Head of caudate nucleus (tissue), 42 donors: ENCODE measurements at regions not wholly inside any gene's neighbourhood (a gene's known extent, or its start where the extent isn't known, plus 50 kb on each side); places are given as distances from the start of the nearest gene placed in this dataset.
"Not testable (repeated sequence)": the region's sequence is repeated elsewhere in the genome, so short reads cannot be mapped to it uniquely, and the experiment has no call there.

ENCODE experiments used
- DNase-seq, 42 donors: peaks; one replicate each; pipeline versions ENCODE4 v3.0.0 to v3.0.0-alpha.2; 2020 to 2021; ENCODE audit warnings: mixed read lengths in 7 of 42
- intact Hi-C: fragments of 100-400 bp; cut with DNase I; formaldehyde crosslinking; loops from one replicate; pipeline ENCODE4 v1.15.0; 2022

DNA sequence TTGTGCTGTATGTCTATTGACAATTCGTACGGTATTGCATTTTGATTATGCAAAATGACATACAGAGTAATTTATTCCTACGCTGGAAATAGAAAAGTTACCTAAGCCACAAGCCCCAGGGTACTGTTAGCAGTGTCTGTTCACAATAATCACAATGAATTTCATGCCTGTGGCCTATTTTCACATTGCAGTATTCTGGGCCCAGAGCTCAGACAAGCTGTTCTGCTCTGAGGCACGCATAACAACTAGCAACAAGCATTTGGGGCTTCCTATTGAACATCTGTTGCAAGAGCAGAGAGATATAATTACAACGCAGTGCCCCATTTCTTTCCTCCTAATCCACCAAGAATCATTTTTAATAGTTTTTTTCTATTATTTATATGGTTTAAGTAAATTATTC, 158.9 kb upstream of the SGCG start:
- intact Hi-C loops = loop anchor here (10.0 kb wide), 1 partner anchor 217 kb away; no protein-coding TSS in a partner anchor
- no peak for DNase-seq

DNA sequence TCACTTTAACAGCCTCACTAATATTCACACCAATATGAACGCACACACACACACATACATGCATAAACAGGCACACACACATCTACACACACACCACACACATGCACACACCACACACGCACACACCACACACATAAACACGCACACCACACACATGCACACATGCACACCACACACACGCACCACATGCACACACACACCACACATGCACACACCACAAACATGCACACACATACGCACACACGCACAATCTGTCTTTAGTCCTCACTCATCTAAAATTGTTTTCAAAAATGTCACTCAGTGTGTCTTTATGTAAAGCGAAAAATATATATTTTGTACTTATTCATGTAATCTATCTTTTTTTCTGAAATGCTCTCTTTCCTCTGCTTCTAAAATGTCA, 158.1 kb upstream of the SGCG start:
- intact Hi-C loops = loop anchor here (10.0 kb wide), 1 partner anchor 218 kb away; no protein-coding TSS in a partner anchor

DNA sequence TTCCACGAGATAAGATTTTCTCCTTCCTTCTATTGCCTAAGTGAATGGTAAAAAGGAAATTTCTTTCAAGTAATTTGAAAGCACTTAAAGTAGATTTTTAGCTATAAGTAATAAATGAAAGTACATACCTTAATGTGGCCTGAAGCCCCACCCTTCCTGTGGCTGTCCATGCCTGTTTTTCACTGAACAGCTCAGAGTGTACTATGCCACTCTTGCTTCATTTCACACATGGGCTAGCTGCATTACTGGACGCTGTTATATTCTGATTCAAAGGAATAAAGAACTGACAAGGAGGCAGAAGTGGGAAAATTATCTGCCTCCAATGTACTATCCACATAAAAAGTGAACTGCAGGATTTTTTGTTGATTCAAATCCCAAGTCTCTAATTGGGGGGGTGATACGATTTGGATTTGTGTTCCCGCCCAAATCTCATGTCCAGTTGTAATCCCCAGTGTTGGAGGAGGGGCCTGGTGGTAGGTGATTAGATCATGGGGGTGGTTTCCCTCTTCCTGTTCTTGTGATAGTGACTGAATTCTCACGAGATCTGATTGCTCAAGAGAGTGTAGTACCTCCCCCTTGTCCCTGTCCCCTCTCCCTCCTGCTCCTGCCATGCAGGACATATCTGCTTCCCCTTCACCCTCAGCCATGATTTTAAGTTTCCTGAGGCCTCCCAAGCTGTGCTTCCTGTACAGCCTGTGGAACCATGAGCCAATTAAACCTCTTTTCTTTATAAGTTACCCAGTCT, 154.7 kb upstream of the SGCG start:
- no peak for DNase-seq

More for the DNA sequence above, 158.1 kb upstream of the SGCG start:
- DNase-seq = no peak

DNA sequence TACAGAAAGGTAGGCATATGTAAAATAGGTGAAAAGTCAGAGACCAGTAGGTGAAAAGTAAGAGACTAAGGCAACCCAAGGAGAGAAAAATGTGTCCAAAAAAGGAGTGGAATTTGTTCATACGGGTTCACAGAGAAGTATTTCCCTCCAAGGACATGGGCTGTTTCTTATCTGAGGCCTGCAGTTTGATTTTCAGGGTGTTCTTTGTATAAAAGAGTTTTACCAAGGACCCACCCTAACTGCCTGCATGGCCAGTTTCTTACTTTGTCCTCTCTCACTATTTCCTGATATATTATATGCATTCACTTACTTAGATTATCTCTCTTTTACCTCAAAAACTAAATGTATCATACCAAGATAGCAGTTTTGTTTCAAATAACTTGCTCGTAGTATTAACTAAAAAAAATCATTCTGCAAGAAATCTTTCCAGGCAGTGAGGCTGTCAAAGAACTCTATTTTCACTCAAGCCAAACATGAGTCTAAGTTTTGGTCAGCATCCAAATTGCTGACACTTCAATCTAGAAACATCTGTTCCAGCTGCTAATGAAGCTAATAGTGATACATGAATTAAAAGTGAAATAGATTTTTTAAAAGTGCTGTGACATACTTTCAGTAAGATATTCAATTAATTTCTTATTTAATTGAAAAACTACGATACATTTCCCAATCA, 141.4 kb upstream of the SGCG start:
- intact Hi-C loops = no loop called here
- no peak for DNase-seq

More for the DNA sequence above, 154.7 kb upstream of the SGCG start:
- intact Hi-C loops = loop anchor here (10.0 kb wide), 1 partner anchor 221 kb away; no protein-coding TSS in a partner anchor

DNA sequence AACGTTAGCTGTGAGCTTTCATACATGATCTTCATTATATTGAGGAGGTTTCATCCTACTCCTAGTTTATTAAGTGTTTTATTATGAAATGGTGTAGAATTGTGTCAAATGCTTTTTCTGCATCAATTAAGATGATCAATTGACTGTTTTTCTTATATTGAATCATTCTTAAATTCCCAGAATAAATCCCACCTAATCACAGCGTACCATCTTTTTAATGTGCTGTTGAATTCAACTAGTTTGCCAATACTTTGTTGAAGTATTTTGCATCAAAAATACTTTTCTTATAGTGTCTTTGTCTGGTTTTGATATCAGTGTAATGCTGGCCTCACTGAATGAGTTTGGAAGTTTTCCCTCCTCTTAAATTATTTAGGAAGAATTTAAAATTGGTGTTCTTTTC, 138.6 kb upstream of the SGCG start:
- intact Hi-C loops = no loop called here
- no peak for DNase-seq

DNA sequence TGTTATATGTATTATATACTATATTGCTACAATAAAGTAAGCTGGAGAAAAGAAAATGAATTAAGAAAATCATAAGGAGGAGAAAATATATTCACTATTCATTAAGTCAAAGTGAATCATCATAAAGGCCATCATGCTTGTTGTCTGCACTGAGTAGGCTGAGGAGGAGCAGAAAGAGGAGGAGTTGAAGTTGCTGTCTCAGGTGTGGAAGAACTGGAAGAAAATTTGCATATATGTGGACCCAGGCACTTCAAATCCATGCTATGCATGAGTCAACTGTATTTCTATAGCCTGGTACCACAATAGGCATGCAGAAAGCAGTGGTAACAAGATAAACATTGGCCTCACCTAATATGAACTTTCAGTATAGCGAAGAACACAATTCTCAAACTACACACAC, 135.9 kb upstream of the SGCG start:
- DNase-seq = no peak
- intact Hi-C loops = no loop called here

DNA sequence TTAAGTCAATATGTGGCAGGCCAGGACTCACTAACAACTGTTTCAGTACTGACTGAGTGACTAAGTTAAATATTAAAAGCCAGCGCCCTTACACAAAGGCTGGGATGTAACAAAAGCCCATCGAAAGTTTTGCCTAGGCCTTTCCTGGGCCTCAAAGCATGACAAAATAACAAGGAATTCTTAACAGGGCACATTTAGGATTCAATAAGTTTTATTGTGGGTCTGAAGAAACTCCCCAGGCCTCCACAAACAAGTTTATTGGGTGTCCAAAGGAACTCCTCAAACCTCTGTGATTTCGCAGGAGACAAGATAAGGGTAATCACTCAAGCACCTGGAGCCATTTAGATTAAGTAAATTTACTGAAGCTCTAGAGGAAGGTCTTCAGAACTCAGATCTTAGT, 130.7 kb upstream of the SGCG start:
- no peak for DNase-seq
- intact Hi-C loops = no loop called here

DNA sequence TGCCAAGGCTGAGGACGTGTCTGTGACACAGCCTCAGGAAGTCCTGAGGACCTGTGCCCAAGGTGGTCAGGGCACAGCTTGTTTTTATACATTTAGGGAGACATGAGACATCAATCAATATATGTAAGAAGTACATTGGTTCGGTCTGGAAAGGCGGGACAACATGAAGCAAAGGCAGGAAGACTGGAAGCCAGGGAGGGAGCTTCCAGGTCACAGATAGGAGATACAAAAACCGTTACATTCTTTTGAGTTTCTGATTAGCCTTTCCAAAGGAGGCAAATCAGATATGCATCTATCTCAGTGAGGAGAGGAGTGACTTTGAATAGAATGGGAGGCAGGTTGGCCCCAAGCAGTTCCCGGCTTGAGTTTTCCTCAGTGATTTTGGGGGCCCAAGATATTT, 127.1 kb upstream of the SGCG start:
- intact Hi-C loops = not testable (repeated sequence)

DNA sequence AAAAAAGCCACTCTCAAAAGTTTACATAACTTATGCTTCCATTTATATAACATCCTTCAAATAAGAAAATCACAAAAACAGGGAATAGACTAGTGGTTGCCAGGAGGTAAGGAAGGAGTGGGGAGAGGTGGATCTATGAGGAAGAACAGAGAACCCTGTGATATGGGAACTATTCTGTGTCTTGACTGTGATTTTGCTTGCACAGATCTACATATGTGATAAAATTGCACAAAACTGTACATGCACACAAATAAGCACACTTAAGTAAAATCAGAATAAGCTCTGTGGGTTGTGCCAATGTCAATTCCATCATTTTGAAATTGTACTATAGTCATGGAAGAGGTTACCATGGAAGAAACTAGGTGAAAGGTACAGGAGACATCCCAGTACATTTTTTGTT, 121.6 kb upstream of the SGCG start:
- no peak for DNase-seq
- intact Hi-C loops = no loop called here

More for the DNA sequence above, 127.1 kb upstream of the SGCG start:
- not testable (repeated sequence) for DNase-seq

DNA sequence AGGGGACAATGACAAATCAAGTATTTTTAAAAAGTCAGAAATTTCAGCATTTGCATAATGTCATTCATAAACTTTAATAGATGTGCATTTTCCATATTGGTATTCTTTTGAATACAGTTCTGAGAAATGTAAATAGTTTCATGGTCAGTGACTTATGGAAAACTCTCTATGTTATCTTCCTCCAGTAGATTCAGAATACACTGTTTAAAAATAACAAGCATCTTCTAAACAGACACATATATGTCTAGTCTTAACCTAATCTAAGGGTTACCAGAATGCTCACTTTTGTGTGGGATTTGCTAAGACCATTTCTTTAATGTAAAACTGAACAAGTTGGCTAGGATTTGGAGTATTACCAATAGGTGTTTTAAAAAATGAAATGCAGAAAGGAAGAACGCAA, 119.8 kb upstream of the SGCG start:
- no peak for DNase-seq
- intact Hi-C loops = no loop called here

DNA sequence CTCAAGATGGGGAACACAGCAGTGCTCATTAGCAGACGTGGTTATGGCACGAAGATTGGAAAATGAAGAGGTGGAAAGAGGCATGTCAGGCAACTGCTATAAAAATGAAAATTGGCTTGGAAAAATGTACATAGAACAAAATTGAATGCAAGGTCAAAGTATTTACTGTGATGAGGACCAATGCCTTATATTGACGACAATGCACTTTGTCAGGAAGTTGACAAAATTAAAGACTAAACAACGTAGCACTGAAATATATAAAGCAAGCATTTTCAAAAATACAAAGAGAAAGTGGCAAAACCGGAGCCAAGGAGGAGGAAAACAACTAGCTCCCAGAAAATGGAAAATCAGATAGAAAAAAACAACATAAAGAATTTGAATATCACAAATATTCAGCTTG, 113.7 kb upstream of the SGCG start:
- DNase-seq = no peak
- intact Hi-C loops = no loop called here

DNA sequence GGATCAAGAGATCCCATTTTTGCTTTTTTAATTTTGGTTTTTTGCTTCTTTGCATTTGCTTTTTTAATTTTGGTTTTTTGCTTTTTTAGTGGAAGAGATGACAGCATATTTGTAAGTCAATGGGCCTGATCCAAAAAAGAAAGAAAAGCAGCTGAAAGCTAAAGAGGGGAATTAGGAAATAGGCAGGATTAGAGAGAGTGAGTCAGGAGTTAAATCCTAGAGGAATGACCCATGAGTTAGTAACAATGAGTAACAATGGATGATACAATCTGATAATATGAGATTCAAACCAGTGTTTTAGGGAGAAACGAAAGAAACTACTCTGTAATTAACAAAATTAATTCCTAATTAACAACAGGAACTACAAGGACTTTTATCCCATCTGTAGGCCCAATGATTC, 111.2 kb upstream of the SGCG start:
- no peak for DNase-seq
- intact Hi-C loops = no loop called here

DNA sequence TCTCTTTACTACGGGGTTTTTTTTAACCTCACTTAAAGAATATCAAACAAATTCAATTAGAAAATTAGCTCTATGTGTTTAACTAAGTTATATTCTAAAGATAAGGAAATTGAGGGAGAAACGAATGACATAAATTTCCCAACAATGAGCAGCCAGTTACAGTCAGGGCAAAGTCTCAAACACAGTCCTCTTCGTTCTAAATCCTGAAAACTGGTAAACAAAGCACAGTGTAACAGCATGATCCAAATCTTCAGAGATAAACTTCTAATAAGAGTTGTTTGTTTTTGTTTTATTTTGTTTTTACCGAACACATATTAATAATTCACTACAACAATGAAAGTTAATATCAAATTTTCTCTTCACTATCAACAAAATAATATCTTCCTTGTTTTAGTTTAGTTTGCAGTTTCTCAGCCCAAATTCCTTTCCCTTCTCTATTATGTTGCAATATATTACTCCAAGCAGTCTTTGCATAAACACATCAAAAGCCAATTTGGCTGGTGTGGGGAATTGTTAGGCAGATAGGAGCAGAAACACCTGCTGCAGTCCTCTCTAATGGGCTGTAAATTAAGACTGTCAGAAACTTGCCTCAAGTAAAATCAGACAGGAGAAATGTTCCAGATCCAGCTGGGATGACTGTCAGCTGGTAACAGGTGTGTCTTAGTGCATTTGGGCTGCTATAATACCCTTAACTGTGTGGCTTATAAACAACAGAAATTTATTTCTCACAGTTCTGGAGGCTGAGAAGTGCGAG, 106.5 kb upstream of the SGCG start:
- no peak for DNase-seq
- intact Hi-C loops = no loop called here

DNA sequence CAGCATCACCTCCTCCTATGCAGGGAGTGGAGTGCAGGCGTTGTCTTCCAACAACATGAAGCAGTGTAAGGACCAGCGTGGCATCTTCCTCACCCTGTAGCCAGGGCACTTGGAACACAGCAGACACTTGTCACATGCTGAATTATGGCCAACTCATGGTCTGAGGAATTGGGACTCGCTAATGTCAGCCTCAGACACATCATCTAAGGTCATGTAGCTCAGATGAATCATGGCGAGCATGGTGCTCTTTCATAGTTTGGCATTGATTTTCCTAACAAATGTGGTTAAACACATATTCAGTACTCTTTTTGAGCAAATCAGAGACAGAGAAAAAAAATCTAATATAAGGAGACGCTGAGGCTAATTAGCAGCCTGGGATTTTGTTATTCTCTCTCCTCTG, 99.6 kb upstream of the SGCG start:
- DNase-seq = no peak
- intact Hi-C loops = no loop called here

DNA sequence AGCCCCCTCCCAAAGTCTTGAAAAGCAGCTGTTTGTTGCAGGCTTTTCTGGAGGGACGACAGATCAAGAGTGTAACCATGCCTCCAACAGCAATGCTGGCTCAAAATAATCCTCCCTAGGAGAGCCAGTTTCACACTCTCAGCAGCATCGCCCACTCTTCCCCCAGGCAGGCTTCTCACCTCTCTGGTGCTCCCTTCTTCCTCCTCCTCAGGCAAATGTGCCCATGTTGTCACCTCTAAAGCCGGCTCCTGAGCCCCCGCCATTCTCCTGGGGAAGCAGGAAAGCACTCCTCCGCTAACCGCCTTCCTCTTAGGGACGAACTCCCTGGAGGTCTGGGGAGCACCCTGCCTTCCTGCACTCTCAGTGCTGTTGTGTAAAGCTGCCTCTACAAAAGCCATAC, 98.9 kb upstream of the SGCG start:
- intact Hi-C loops = no loop called here
- DNase-seq = peak in 13 of 42 donors; percentile 3 to 65 (median 20)

DNA sequence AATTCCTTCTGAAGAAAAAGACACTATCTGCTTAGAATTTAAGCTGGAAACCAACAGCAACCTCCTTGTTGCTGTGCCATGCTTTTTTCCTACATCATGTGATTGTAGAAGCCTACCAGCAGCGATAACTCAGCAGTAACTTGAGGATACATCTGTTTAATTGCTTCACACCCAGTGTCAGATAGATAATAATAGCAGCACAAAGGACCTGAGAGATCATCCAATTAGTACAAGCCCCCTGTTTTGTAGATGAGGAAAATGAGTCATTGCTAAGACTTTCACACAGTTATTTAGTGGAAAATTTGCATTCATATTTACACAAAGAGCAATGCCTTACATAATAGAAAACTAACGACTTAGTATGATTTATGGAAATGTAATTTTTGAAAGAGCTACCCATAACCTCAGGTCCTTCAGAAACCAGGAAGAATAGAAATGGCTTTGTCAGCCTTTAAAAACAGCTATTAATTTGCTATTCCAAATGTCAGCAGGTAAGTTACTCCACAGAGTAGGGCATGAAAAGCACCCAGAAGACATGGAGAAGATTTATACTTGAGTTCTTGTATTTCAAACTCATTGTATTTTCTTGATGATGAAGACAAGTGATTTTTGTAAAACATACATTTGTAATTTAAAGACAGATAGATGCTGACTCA, 93.7 kb upstream of the SGCG start:
- no peak for DNase-seq

DNA sequence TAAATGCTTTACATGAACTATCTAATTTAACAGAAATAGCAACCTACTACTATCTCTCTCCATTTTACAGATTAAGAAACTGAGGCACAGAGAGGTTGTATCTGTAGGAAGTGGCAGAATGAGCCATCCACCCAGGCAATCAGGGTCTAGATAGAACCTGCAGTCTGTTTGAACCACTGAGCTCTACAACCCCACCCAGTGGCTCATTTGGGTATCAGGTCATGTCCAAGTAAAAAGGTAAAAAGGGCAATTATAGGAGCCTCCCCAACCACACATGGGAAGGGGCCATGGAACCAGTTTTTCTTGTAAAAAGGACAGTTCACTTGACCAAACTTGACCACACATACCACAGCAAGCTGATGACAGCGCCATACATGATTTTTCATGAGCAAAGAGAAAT, 92.9 kb upstream of the SGCG start:
- DNase-seq = peak in 1 of 42 donors; percentile 20

More for the DNA sequence above, 93.7 kb upstream of the SGCG start:
- intact Hi-C loops = no loop called here

DNA sequence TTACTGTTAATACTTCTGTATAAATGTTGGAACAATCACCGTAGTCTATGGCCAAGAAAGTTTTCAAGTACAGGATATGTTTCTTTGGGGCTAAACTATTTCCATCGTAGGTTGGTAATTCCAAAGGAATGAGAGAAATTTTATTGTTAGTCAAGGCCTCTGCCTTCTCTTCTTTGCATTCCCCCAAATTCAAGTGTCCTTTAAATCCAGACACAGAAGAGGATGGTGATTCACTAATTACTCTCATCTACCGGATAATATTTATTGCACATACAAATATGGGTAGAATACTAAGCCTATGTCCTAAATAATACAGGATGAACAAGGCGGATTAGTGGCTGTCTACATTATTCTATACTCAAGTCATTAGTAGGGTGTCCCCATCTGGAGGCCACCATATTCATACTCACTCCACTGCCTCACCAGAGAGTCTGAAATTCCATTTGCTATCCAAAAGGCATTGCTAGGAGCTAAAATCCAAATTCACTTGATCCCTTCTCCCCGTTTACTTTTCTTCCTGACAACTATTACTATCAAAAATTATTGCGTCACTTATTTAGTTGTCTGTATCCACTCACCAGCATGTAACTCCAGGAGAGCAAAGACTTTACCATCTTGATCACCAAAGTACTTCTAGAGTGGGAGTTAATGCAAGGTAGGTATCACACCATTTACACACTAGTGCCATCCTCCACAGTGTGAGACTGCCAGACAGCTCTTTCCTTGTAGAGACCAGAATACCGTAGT, 82.4 kb upstream of the SGCG start:
- intact Hi-C loops = no loop called here
- DNase-seq = no peak

More for the DNA sequence above, 92.9 kb upstream of the SGCG start:
- intact Hi-C loops = no loop called here

DNA sequence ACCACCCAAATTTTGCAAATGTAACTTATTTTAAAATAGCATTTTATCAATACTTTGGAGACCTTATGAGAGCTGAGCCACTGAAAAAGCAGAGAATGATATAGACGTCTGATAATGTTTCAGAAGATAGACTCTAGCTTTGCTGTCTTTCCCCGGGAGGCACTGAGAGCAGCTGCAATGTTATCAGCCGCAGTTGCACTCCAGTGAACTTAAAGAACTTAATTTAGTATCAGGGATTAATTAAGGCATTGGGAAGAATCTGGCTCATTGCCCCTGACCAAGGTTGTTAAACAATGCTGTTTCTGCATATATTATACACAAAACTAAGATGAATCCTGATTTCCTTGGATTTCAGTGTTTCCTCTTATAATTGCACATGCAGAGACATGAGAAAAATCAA, 75.7 kb upstream of the SGCG start:
- intact Hi-C loops = no loop called here

More for the DNA sequence above, 75.7 kb upstream of the SGCG start:
- DNase-seq = no peak
